Eye (tissue), 1 donor: ENCODE measurements at regions not wholly inside any gene's neighbourhood (a gene's known extent, or its start where the extent isn't known, plus 50 kb on each side); places are given as distances from the start of the nearest gene placed in this dataset.
"Not testable (repeated sequence)": the region's sequence is repeated elsewhere in the genome, so short reads cannot be mapped to it uniquely, and the experiment has no call there.

Experiments used
- DNase-seq: peaks from one replicate; pipeline ENCODE4 v3.0.0-alpha.2; 2015

GRCh38 chr11:45754741-45755140 is 50.2 kb upstream of the SLC35C1 start:
- DNase-seq: peak; percentile 17

- peak; percentile 25 for DNase-seq
Measured at GRCh38 chr11:45754261-45754709, 50.7 kb upstream of the SLC35C1 start.

GRCh38 chr11:45752106-45752505 is 52.8 kb upstream of the SLC35C1 start:
- peak; percentile 53 for DNase-seq

- peak; percentile 84 for DNase-seq
Measured at GRCh38 chr11:45751430-45751829, 53.5 kb upstream of the SLC35C1 start.

- DNase-seq: no peak
Measured at GRCh38 chr11:45750439-45750838, 54.5 kb upstream of the SLC35C1 start.

GRCh38 chr11:45748801-45749200 is 56.1 kb upstream of the SLC35C1 start:
- no peak for DNase-seq

- peak; percentile 26 for DNase-seq
Measured at GRCh38 chr11:45745065-45745811, 59.7 kb upstream of the SLC35C1 start.

- no peak for DNase-seq
Measured at GRCh38 chr11:45743556-45744468, 61.1 kb upstream of the SLC35C1 start.

GRCh38 chr11:45741582-45741981 is 63.4 kb upstream of the SLC35C1 start:
- no peak for DNase-seq

- DNase-seq: no peak
Measured at GRCh38 chr11:45741032-45741431, 63.9 kb upstream of the SLC35C1 start.

- DNase-seq: no peak
Measured at GRCh38 chr11:45739866-45740265, 65.1 kb upstream of the SLC35C1 start.

GRCh38 chr11:45739071-45739470 is 65.9 kb upstream of the SLC35C1 start:
- not testable (repeated sequence) for DNase-seq

GRCh38 chr11:45738194-45738593 is 66.8 kb upstream of the SLC35C1 start:
- DNase-seq: not testable (repeated sequence)

- DNase-seq: no peak
Measured at GRCh38 chr11:45737056-45737455, 67.9 kb upstream of the SLC35C1 start.

- DNase-seq: no peak
Measured at GRCh38 chr11:45736424-45736823, 68.5 kb upstream of the SLC35C1 start.

- DNase-seq: peak; percentile 79
Measured at GRCh38 chr11:45733176-45733575, 67.8 kb upstream of the CHST1 start.

GRCh38 chr11:45732343-45732742 is 66.9 kb upstream of the CHST1 start:
- DNase-seq: no peak

- not testable (repeated sequence) for DNase-seq
Measured at GRCh38 chr11:45731171-45731570, 65.7 kb upstream of the CHST1 start.

GRCh38 chr11:45730014-45730413 is 64.6 kb upstream of the CHST1 start:
- no peak for DNase-seq

GRCh38 chr11:45726493-45727054 is 61.2 kb upstream of the CHST1 start:
- DNase-seq: peak; percentile 5

- no peak for DNase-seq
Measured at GRCh38 chr11:45725776-45726492, 60.5 kb upstream of the CHST1 start.

- no peak for DNase-seq
Measured at GRCh38 chr11:45725121-45725520, 59.7 kb upstream of the CHST1 start.

GRCh38 chr11:45724153-45724552 is 58.7 kb upstream of the CHST1 start:
- peak; percentile 4 for DNase-seq
